ENCODE measurements at regions not wholly inside any gene's neighbourhood (a gene's known extent, or its start where the extent isn't known, plus 50 kb on each side); places are given as distances from the start of the nearest gene placed in this dataset.
A peak's percentile ranks its signal among the peaks of the same experiment; 100 is the strongest.

- no peaks in the 10 kb centered on the region for H3K4me1 ChIP-seq
- DNase-seq: no peak
- H3K27me3 ChIP-seq: no peaks in the 10 kb centered on the region
- intact Hi-C loops (cut with DNase I): no loop called here
- no peak for ATAC-seq
- WGBS, 4 donors: 72 to 87% (median 80%) methylated on average over 2 of the region's 2 CpGs
- TF ChIP-seq CTCF (IDR thresholded peaks at IDR 0.05) (no peak), POLR2A (IDR thresholded peaks at IDR 0.05) (no peak)
- H3K36me3 ChIP-seq: no peaks in the 10 kb centered on the region
- peaks cover 0 to 28% (median 17%) of the 10 kb centered on the region in 12 donors for H3K9me3 ChIP-seq
- no peak overlapping the region for H3K4me3 ChIP-seq
- no peak overlapping the region for H3K27ac ChIP-seq
Measured at GRCh38 chr9:80049096-80049782, 477.5 kb downstream of the TLE4 start.

GRCh38 chr9:80046481-80046880 is 474.7 kb downstream of the TLE4 start:
- no peak for TF ChIP-seq CTCF (IDR thresholded peaks at IDR 0.05)
- no peak for TF ChIP-seq POLR2A (IDR thresholded peaks at IDR 0.05)
- Histone ChIP-seq H3K4me3 (no peak overlapping the region), H3K27me3 (no peaks in the 10 kb centered on the region), H3K4me1 (no peaks in the 10 kb centered on the region), H3K27ac (no peak overlapping the region), H3K36me3 (no peaks in the 10 kb centered on the region), H3K9me3 (peaks cover 0 to under 1% (median 0%) of the 10 kb centered on the region in 12 donors)
- ATAC-seq: no peak
- 94% methylated on average over 2 of the region's 2 CpGs for WGBS, 4 donors
- intact Hi-C loops (cut with DNase I): no loop called here
- no peak for DNase-seq

GRCh38 chr9:80041821-80042220 is 470.1 kb downstream of the TLE4 start:
- H3K36me3 ChIP-seq: no peaks in the 10 kb centered on the region
- H3K4me1 ChIP-seq: peaks cover 0 to 3% (median 0%) of the 10 kb centered on the region in 12 donors
- H3K27ac ChIP-seq: no peak overlapping the region
- no peak overlapping the region for H3K4me3 ChIP-seq
- ATAC-seq (no peak), DNase-seq (no peak)
- TF ChIP-seq CTCF (IDR thresholded peaks at IDR 0.05): no peak
- no peak for TF ChIP-seq POLR2A (IDR thresholded peaks at IDR 0.05)
- no peaks in the 10 kb centered on the region for H3K9me3 ChIP-seq
- WGBS, 4 donors: 86 to 95% (median 91%) methylated on average over 4 of the region's 4 CpGs
- intact Hi-C loops (cut with DNase I): loop anchor here in 1 of 10 donors (1.0 kb wide), 1 partner anchor 17 kb away; no protein-coding TSS in a partner anchor
- H3K27me3 ChIP-seq: peaks cover 0 to 5% (median 0%) of the 10 kb centered on the region in 9 donors

- TF ChIP-seq POLR2A (IDR thresholded peaks at IDR 0.05): no peak
- no peak for TF ChIP-seq CTCF (IDR thresholded peaks at IDR 0.05)
- Histone ChIP-seq H3K36me3 (no peaks in the 10 kb centered on the region), H3K4me3 (no peak overlapping the region), H3K27me3 (peaks cover 0 to 5% (median 0%) of the 10 kb centered on the region in 9 donors), H3K4me1 (peaks cover 0 to 3% (median 0%) of the 10 kb centered on the region in 12 donors), H3K9me3 (peaks cover 0 to 4% (median 0%) of the 10 kb centered on the region in 12 donors), H3K27ac (no peak overlapping the region)
- whole genome bisulfite sequencing, 4 donors: 38 to 45% (median 43%) methylated on average over 4 of the region's 4 CpGs
- ATAC-seq: peak; percentile 69 to 86 (median 76)
- intact Hi-C loops (cut with DNase I): no loop called here
- DNase-seq: no peak
Measured at GRCh38 chr9:80040457-80040856, 468.7 kb downstream of the TLE4 start.
